22Rv1 (cell line): ENCODE measurements at regions not wholly inside any gene's neighbourhood (a gene's known extent, or its start where the extent isn't known, plus 50 kb on each side); places are given as distances from the start of the nearest gene placed in this dataset.
A peak's percentile ranks its signal among the peaks of the same experiment; 100 is the strongest.
"Not testable (repeated sequence)": the region's sequence is repeated elsewhere in the genome, so short reads cannot be mapped to it uniquely, and the experiment has no call there.

Source experiments
- H3K27ac ChIP-seq: fragments of 450-650 bp; 2 replicates; pipeline ENCODE4 v1.5.1; 2017
- CTCF ChIP-seq: fragments of 450-650 bp; IDR thresholded peaks from 2 replicates; pipeline ENCODE4 v1.5.1; 2017; ENCODE audit warnings: mild to moderate bottlenecking
- ZFX ChIP-seq: fragments of 450-650 bp; IDR thresholded peaks from 2 replicates; pipeline ENCODE4 v1.6.1; 2017; ENCODE audit warnings: antibody characterized with exemption, borderline replicate concordance

DNA sequence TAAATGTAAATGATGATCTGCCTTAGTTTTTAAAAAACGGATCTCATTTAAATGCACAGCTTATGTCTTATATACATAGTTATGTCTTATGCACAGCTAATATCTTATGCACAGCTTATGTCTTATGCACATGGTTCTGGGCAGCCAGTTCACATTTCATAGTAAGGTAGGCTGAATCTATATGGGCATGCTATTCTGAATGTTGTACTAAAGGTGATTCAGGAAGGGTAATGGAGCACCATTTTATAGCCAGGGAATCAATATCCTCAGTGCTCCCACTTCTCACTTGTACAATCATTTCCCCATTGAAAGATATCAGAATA lies 77.9 kb upstream of the MID1 start:
- TF ChIP-seq CTCF, result no peak
- TF ChIP-seq ZFX, result no peak
- H3K27ac ChIP-seq, result no peak overlapping the region

- no peak overlapping the region for H3K27ac ChIP-seq
- TF ChIP-seq ZFX, result no peak
These were observed 81.6 kb upstream of the MID1 start for GRCh38 chrX:10702031-10702430.

- not testable (repeated sequence) for H3K27ac ChIP-seq
These were observed 86.0 kb upstream of the MID1 start for GRCh38 chrX:10706342-10706741.

- TF ChIP-seq CTCF (no peak), ZFX (no peak)
- H3K27ac ChIP-seq, result no peak overlapping the region
These were observed 87.4 kb upstream of the MID1 start for GRCh38 chrX:10707773-10708172.

DNA sequence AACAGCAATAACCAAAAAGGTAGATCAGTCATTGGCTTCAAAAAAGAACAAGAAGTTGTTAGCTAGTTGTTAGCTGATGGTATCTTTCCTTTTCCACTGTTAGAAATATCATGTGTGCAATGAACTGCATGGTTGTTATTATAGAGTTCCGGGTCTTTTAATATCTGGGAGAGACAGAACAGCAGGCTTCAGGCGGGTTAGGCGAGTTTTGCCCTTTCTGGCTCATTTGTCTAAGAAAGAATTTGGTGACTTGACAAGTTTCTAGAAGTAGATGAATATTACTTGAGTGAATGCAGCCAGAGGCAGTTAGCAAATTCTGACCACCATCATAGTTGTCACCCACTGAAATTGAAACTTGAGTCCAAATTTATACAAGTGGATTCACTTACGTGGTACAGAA lies 88.9 kb upstream of the MID1 start:
- no peak for TF ChIP-seq CTCF
- TF ChIP-seq ZFX, result no peak
- H3K27ac ChIP-seq, result no peak overlapping the region

GRCh38 chrX:10714531-10714930 lies 94.1 kb upstream of the MID1 start:
- TF ChIP-seq CTCF (no peak), ZFX (no peak)
- H3K27ac ChIP-seq, result no peak overlapping the region

DNA sequence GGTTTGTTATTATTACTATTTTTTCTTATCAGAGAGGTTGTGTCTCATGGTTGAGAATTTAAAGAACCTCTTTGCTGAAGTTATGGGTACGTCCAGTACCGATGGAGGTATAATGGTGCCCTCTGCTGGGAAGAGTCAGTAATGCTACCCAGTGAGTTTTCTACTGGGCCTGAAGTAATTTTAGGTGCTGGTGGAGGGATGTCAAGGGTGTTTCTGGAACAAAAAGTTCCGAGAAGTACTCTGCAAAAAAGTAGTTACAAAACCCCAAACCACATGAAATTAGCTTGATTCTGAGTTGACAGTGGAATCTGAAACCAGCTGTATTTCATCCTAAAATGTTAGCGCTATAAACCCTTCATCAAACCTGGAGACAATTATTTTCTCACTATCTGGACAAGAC lies 102.5 kb upstream of the MID1 start:
- no peak overlapping the region for H3K27ac ChIP-seq
- TF ChIP-seq CTCF, result peak; percentile 73
- no peak for TF ChIP-seq ZFX

GRCh38 chrX:10725071-10725470 lies 104.7 kb upstream of the MID1 start:
- 0 out of 2 replicates have a peak, but pooled peaks have one; percentile 9 for TF ChIP-seq CTCF
- TF ChIP-seq ZFX, result no peak
- H3K27ac ChIP-seq, result no peak overlapping the region

DNA sequence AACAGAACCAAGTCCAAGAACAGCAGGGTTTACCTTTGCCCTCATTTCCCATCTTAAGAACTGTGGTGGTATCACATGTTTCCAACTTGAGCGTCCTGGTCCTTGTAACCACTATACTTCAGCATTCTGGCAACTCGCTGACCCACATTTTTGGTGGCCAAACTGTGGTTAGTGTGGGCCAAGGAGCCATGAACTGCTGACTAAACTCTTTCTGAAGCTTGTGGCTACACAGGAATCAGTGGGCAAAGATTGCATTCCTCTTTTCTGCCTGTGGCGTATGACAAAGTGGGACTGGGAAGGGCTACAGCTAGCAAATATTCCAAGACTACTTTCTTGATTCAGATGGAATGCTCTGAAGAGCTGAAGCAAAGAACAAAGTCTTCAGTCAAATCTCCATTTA lies 106.3 kb upstream of the MID1 start:
- no peak overlapping the region for H3K27ac ChIP-seq
- no peak for TF ChIP-seq CTCF
- TF ChIP-seq ZFX, result no peak
